IPS-NIHi7 (cell line): ENCODE measurements at regions not wholly inside any gene's neighbourhood (a gene's known extent, or its start where the extent isn't known, plus 50 kb on each side); places are given as distances from the start of the nearest gene placed in this dataset.
"Not testable (repeated sequence)": the region's sequence is repeated elsewhere in the genome, so short reads cannot be mapped to it uniquely, and the experiment has no call there.

Experiments used
- DNase-seq: peaks from one replicate; pipeline ENCODE4 v3.0.0; 2012; ENCODE audit warnings: mixed read lengths; ENCODE audit errors: extremely low spot score

- no peak for DNase-seq
Measured at GRCh38 chr3:102905811-102906210, 471.0 kb downstream of the ZPLD1 start.

- DNase-seq: no peak
Measured at GRCh38 chr3:102906818-102907217, 472.0 kb downstream of the ZPLD1 start.

- DNase-seq: no peak
Measured at GRCh38 chr3:102909904-102910303, 475.1 kb downstream of the ZPLD1 start.

GRCh38 chr3:102916532-102916931 is 481.7 kb downstream of the ZPLD1 start:
- no peak for DNase-seq

- DNase-seq: no peak
Measured at GRCh38 chr3:102926618-102927017, 491.8 kb downstream of the ZPLD1 start.

GRCh38 chr3:102933377-102933776 is 498.6 kb downstream of the ZPLD1 start:
- DNase-seq: no peak

GRCh38 chr3:102936511-102937045 is 501.8 kb downstream of the ZPLD1 start:
- DNase-seq: no peak

- DNase-seq: no peak
Measured at GRCh38 chr3:102941786-102942185, 507.0 kb downstream of the ZPLD1 start.

GRCh38 chr3:102946445-102946844 is 511.6 kb downstream of the ZPLD1 start:
- DNase-seq: not testable (repeated sequence)

GRCh38 chr3:102972350-102972749 is 537.5 kb downstream of the ZPLD1 start:
- DNase-seq: no peak

GRCh38 chr3:102974333-102974732 is 539.5 kb downstream of the ZPLD1 start:
- DNase-seq: no peak

- no peak for DNase-seq
Measured at GRCh38 chr3:102979191-102979590, 544.4 kb downstream of the ZPLD1 start.

- DNase-seq: no peak
Measured at GRCh38 chr3:102979682-102980354, 545.0 kb downstream of the ZPLD1 start.

- DNase-seq: no peak
Measured at GRCh38 chr3:102980355-102980696, 545.5 kb downstream of the ZPLD1 start.

- DNase-seq: no peak
Measured at GRCh38 chr3:103002425-103003176, 567.8 kb downstream of the ZPLD1 start.

GRCh38 chr3:103006526-103007183 is 571.8 kb downstream of the ZPLD1 start:
- no peak for DNase-seq

- DNase-seq: peak; percentile 12
Measured at GRCh38 chr3:103009609-103010008, 574.8 kb downstream of the ZPLD1 start.

GRCh38 chr3:103025880-103026279 is 591.1 kb downstream of the ZPLD1 start:
- DNase-seq: no peak

- no peak for DNase-seq
Measured at GRCh38 chr3:103033841-103034240, 599.0 kb downstream of the ZPLD1 start.

GRCh38 chr3:103047640-103048039 is 612.8 kb downstream of the ZPLD1 start:
- no peak for DNase-seq

- DNase-seq: no peak
Measured at GRCh38 chr3:103048068-103048722, 613.4 kb downstream of the ZPLD1 start.

GRCh38 chr3:103052236-103052830 is 617.5 kb downstream of the ZPLD1 start:
- no peak for DNase-seq
